ENCODE measurements at regions not wholly inside any gene's neighbourhood (a gene's known extent, or its start where the extent isn't known, plus 50 kb on each side); places are given as distances from the start of the nearest gene placed in this dataset.

DNA sequence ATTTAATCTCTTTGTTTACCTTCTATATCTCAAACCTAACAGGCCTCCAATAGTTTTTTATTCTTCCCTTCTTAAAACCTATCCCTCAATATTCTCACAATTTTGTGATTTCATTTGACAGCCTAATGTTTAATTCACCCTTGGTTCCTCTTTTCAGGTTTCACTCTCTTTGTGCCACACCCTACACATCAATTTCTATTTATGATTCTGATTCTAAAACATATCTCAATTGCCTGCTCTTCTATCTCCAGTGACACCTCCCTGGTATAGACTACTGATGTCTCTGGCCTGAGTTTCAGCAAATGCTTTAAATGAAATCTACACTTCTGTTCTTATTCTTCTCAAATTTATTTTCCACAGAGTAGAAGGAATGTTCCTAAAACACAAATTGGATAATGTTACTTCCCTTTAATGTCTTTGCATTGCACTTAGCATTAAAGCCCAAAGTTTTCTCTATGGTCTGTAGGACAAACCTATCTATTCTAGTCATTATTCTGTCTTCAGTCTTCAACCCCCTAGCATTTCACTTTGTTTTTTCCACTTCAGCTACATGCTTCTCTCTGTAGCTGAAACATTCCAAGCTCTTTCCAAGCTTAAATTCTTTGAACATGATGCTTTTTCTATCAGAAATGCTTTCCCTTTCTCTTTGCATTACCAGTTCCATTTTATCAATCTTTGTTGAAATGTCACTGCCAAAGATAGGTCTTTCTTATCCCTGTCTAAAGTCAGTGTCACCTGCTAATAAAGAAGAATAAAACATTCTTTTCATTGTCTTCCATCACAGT, 622.0 kb downstream of the CENPC start:
- DNase-seq, result no peak

DNA sequence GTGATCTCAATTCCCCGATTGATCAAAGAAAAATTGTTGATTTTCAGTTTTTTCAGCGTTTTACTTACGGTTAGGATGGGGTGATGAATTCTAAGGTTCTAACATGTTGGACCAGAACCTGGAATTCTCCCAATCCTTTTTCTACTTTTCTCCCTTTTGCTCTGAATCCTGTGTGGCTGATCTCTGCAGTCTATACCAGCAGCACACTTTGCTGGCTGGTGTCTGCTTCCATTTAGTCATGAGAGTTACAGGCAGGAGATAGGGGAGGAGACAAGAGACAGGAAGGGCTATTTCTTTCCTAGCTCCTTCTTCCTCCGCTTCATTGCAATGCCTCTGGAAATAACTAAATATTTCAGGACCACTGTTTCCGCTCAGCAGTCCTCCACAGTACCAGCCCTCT, 623.9 kb downstream of the CENPC start:
- no peak for DNase-seq

DNA sequence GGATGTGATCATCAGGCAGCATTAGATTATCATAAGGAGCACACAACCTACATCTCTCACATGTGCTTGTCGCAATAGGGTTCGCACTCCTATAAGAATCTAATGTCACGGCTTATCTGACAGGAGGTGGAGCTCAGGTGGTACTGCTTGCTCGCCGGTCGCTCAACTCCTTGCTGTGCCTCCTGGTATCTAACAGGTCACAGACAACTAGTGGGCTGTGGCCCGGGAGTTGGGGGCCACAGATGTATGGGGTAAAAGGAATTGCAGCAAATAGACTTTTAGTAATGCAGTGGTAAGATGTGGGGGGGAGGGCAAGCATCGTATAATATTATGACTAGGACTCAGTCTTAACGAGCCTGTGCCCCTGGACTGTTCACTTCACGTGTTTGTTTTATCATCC, 624.8 kb downstream of the CENPC start:
- DNase-seq, result no peak

DNA sequence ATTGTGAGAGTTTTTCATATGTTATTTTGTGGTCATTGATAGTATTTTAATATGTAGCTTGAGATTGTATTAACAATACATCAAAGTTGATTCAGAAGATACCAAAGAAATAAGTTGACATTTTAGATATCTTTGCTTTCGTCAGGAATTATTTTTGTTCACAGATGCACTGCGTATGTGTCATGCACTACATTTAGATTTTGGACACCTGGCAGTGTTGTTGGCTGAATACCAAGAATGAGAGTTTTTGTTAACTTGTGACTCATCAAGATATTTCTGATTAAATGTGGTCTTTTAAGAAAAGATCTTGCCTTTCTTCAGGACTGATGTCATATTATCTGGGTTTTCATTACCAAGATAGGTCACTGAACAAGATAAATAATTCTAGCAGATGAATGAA, 633.4 kb downstream of the CENPC start:
- DNase-seq, result no peak

DNA sequence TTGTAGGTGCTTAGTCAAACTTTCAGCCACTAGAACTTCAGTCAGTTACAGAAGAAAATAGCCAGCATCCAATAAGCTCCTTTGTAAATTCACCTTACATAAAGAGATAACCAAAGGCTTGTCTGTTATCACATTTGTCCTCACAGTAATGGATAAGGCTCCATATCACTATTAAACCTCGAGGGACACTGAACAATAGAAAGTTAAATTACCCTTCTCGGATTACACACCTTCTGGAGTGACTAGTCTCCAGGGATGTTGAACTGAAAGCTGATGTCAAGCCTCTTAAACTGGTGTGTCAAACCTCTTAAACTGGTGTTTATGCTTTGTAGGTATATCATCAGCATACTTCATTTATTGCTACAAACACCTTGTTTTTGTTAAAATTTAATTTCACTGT, 639.0 kb downstream of the CENPC start:
- no peak for DNase-seq

DNA sequence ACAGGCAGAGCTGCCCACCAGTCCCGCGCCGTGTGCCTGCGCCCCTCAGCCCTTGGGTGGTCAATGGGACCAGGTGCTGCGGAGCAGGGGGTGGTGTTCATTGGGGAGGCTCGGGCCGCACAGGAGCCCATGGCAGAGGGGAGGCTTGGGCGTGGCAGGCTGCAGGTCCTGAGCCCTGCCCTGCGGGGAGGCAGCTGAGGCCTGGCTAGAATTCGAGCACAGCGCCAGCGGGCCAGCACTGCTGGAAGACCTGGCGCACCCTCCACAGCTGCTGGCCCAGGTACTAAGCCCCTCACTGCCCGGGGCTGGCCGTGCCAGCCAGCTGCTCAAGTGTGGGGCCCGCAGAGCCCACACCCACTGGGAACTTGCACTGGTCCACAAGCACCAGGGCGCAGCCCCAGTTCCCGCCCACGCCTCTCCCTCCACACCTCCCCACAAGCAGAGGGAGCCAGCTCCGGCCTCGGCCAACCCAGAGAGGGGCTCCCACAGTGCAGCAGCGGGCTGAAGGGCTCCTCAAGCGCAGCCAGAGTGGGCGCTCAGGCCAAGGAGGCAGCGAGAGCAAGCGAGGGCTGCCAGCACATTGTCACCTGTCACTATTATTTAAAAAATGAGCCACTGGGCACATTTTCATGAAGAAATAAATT, 645.8 kb downstream of the CENPC start:
- DNase-seq, result no peak

DNA sequence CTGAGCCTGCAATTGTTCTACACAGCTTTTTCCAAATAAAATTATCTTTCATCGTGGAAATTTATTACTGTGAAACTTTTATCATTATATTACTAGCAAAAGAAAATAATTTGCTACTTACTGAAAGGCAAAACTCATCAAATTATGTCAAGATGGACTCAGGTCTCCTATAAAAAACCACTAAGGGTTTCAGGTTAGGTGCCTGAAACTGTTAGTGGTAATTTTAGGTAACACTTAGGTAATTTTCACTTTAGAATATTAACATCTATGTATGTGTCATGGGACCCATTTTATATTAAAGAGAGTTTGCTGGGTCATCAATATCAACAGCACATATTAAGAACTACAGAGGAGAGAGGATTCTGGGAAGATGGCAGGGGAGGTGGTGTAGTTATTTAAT, 651.5 kb downstream of the CENPC start:
- no peak for DNase-seq

DNA sequence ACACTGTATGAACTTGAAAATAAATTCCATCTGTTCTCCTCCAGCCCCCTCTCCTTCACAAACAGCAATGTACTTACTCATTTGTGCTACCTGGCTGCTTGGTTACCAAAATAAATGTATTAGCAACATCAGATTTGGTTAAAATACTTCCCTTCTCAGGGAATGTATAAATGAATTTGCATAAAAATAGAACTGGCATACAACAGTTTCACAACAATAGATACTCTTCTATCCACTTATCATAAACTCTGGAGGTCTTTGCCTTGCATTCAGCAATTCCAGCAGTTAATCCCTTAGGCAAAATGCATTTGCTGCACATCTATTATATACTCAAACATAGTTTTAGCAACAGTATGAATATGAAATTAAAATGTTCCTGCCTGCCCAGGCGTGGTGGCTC, 658.2 kb downstream of the CENPC start:
- no peak for DNase-seq

DNA sequence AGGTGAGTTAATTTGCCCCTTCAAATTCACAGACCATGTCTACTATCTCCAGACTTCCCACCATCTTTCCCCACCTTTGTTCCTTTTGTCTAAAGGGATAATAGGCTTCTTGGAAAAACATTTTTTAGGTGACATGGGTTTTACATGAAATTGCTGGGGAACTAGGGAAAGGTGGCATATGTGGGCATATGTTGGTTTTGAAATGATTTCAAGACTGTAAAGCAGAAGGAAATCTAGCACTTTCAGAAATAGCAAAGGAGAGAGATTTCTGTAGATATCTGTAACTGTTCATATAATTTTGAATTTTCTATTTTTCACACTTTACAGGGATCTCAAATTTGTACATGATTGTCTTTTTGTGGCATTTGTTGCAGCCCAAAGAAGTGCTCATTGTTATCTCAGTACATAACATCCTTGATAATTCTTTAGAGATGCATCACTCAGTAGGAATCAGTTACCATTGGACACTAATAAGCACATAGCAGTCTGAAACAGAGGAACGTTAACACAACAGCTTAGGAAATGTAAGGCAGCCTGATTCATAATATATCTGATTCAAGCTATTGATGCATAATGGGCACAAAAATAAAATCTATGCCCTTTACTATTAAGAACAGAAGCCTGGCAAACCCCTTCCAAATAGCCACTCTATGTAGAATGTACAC, 659.7 kb downstream of the CENPC start:
- no peak for DNase-seq

DNA sequence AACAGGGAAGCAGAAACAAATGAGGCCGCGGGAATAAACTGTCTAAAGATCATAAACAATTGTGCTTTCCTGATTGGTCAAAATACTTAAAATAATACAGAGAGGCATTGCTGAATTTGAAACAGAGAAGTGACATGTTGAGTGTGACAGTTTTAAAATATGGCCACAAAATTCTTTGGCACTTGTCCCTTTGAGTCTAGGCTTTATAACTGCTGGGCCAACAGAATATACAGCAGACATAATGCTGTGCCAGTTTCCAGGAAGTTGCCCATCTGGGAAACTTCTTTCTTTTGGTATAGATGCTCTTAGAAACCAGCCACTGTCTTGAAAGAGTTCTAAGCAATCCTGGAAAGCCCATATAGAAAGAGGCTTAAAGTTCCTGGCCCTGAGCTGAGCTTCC, 668.4 kb downstream of the CENPC start:
- DNase-seq, result no peak

DNA sequence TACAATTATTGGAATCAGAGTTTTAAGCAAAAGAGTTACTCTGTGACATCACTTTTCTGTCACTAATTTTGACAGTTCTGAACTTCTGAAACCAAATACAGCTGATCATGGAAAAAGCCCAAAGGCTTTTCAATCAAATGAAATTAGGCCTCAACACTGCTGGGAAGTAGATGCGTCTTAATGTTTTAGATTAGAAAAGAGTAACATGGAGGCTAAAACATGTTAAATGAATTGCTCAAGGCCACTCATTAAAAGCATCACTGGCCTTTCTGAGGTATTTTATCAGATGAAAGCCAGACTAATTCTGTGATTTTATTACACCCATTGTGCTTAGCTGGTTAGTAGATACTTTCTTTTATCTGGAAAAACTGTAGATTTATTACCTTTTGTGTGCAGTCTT, 672.6 kb downstream of the CENPC start:
- DNase-seq, result no peak

DNA sequence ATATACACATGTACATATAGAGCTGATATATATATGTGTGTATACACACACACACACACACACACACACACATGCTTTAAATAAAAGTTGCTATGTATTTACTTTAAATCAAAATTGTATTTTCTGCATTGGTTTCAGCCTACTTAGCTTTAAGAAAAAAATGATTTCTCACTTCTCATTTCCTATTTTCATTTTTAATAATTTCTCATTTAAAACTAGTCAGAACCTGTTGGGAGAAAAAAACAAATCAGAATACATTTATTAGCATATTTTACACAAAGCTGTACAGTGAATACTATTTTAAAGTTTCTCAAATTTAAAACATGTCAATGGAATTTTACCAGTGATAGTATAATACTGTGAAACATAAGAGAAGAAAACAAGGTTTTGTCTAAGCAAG, 681.8 kb downstream of the CENPC start:
- DNase-seq, result no peak

DNA sequence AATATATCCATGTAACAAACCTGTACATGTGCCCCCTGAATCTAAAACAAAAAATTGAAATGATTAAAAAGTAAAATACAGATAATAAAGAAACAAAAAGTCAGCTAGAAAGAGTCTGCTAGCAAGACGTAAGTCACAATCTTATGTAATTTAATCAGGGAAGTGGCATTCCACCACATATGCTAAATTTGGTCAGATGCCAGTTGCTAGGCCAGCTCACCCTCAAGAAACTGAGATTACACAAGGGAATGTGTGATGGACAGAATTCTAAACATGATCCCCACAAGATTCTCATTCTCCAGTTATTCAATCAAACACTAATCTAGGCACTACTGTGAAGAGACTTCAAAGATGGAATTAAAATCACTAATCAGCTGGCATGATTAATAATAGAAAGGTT, 689.3 kb downstream of the CENPC start:
- DNase-seq, result no peak

DNA sequence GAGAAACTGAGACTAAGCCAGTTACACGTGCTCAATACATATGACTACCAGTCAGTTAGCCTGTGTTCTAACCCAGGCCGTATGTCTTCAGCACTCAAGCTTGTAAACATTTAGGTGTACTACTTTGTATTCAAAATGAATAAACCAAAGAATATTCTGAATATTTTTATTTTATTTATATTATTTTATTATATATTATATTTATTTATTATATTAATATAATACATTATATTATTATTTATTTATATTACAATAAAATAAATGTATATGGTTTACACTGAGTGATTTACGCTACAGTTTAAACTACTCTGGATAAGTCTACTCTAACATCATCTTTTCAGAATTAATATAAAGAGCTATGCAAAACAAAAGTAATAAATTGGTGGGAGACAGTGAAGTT, 691.5 kb downstream of the CENPC start:
- DNase-seq, result no peak

DNA sequence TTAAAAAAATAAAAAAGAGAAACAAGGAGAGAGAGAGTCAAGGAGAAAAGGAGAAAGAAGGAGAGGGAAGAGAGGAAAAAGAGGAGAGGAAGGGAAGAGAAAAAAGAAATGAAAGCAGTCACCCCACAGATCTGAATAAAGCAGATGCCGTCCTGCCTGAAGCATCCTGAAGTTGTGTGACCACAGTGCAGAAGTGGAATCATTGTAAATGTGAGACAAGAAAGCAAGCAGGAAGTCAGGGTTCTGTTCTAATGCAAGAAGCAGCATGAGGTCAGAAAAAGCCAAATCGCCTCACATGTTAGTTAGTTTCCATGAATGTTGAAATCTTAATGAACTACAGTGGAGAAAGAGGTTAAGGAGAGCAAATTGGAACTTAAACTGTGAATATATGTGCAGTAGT, 692.5 kb downstream of the CENPC start:
- no peak for DNase-seq

DNA sequence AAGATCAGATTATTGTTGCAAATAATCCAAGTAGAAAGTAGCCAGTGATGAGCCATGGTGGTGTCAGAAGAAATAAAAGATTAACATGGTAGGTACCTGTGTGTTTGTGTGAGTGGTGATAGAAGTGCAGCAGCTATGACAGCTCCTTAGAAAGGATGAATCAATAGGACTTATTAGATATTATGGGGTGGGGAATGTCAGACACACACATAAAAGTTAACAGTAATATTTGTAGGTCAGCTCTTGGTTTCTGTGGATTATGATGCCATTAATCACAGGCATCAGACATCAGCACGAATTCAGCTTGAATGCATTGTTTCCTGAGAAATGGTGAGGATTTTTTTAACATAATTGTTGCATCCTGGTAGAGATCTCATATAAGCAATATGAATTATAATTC, 695.7 kb downstream of the CENPC start:
- no peak for DNase-seq

DNA sequence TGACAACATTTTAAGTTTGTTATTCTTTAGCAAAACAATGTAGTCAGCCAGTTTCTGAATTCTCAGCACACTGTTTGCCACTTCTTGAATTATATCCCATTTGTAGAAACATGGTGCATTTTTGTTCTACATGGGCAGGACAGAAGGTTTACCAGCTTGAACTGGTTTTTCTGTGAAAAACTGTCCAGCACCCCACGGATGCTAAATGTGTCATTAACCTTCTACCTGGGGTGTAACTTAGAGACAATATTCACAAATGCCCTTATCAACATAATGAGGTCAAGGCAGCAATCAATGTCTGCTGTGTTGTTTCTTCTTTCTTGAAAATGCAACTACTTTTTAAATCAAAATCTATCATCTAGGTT, 702.6 kb downstream of the CENPC start:
- no peak for DNase-seq

DNA sequence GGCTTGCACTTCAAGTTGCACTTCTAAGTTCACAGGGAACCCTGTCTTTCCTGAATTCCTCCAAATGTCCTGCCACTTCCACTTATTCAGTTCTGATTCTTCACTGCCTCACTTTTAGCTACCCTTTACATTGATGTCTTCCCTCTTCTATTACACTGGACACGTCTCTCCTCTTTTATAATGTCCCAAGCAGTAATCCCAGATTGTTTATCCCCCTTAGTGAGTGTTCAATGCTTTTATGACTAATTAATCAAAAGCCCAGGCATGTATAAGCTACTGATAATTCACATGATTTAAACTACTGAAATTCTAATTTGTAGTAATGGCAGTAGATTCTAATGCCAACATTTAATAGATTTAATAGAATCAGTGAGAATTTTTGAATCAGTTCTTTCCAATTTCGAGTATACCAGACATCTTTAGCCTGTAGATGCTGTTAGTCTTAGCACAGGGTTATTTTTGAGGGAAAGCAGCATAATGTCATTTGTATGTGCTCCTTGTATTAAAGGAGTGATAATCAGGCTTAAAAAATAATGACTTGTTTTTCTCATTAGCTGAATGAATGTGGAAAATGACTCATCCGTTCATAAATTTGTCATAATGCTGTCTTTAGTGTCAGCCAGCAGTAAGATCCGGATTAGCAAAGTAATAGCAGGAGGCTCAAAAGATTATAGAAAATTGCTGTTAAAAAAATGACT, 703.1 kb downstream of the CENPC start:
- DNase-seq, result no peak

DNA sequence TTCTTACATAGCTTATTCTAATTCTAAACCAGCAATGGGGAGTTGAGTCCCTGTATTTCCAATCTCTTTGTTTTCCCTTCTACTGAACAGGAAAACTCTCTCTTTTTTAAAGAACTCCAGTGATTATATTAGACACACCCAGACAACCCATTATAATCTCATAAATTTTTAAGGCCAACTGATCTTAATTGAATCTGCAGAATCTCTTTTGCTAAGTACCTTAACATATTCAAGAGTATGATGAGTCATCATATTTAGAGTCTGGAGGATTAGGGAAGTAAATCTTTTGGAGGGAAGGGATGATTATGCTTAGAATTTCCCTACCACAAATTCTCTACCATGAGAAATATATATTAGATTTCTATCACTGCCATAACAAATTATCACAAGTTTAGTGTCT, 705.1 kb downstream of the CENPC start:
- no peak for DNase-seq

DNA sequence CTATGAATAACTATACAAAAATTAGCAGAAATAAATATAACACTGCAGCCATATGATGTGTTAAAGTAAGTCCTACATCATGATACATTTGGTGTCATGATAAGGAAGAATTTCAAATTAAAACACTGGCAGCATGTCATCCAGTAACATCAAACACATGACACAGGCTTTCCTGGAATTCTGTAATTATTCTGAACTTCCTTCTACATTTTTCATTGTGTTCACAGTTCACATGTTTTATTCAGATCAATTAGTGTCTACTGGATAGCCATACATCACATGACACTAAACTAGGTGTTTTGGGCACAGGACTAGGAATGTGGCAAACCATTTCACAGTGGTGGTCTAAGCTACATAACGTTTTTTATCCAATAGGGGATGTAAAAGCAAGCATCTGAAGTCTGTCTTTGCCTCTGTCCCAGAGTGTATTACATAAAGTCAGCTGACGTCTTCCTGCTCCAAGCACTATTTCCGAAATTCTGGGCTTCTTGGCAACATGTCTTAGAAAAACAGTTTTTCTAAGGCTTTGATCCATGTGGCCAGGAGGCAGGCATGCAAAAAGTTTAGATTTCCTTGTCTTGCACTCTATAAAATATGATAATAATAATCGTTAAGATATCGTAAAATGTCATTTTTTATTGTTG, 707.9 kb downstream of the CENPC start:
- no peak for DNase-seq

DNA sequence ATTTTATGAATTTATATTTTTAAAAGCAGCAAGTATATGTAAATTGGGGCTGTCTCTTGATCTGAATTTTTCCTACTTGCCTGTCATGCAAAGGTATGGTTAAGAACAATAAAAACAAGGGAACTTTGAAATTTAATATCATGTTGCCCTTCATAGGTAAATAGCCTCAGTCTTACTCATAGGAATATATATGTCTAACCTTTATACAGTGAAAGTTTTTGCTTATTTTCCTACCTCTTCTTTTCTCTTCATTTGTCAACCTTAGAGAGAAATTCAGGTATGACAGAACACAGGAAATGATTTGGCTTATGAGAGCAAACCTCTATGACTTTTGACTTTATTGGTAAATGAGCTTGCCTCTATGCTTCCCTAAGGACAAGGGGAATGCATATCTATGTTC, 716.0 kb downstream of the CENPC start:
- no peak for DNase-seq

DNA sequence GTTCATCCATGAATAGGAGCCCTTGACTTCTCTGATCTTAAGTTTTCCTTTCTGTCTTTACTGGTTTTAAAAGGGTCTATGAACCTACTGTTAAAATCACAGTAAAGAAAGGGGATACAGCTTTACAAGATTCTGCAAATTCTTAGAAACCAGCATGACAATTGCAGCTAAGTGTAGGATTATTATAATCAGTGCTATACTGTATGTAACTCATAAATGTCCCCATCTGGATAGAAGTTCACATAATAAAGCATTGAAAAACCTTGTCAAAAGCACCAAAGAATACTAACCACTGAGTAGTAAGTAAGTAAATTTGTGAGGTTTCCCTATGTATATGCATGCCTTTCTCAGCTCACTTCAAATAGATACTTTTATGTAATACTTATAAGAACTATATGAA, 724.6 kb downstream of the CENPC start:
- no peak for DNase-seq

DNA sequence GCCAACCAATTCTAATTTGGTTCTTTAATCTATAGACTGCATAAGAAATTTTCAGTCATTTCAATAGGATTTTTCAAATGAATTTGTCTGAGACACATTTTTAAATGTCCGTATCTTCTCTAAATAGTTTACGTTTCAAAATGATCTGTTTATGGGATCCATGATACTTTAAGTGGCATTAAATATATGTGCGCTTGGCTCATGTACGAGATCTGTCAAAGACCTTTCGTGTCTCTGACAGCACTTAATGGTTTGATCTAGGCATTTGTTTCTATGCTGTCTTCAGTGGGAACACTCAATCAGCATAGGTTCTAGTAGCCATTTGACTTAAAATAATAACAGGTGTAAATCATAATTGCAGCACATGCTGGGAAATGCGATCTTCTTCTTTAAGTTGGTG, 731.0 kb downstream of the CENPC start:
- no peak for DNase-seq
